ENCODE measurements at regions not wholly inside any gene's neighbourhood (a gene's known extent, or its start where the extent isn't known, plus 50 kb on each side); places are given as distances from the start of the nearest gene placed in this dataset.

DNA sequence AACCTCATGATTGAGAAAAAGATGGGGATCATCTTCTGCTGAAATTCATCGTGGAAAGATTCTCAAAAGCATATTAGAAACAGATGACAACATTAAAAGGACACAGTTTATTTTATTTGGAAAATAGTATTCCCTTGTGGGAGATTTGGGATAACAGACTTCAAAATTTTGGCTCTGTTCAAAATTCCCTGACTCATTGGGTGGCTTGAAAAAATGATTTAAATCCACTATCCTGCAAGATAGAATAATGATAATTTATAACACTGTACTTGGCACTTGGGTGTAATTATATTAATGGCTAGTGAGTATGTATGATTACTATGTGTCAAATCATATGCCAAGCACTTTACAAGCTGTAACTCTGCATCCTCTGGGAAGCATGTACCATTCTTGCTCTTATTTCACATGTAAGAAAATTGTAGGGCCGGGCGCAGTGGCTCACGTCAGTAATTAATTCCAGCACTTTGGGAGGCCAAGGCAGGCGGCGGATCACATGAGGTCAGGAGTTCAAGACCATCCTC is 128.8 kb downstream of the LMNTD1 start:
- Histone ChIP-seq H3K4me3 (ENCODE audit: low read length) (no peak overlapping the region), H3K9me3 (ENCODE audit: control insufficient read depth, low read length) (no peaks in the 10 kb centered on the region), H3K27me3 (ENCODE audit: control insufficient read depth, insufficient read depth) (no peaks in the 10 kb centered on the region), H3K27ac (ENCODE audit: low read length) (no peak overlapping the region), H3K4me1 (ENCODE audit: control insufficient read depth, insufficient read depth, low read length) (peaks cover 3% of the 10 kb centered on the region)
- DNase-seq: peak in 1 of 3 donors; percentile 64
- intact Hi-C loops (cut with DNase I): no loop called here
- peak in 1 of 2 donors; percentile 40 for ATAC-seq
- WGBS: 61% methylated on average over 6 of the region's 6 CpGs

DNA sequence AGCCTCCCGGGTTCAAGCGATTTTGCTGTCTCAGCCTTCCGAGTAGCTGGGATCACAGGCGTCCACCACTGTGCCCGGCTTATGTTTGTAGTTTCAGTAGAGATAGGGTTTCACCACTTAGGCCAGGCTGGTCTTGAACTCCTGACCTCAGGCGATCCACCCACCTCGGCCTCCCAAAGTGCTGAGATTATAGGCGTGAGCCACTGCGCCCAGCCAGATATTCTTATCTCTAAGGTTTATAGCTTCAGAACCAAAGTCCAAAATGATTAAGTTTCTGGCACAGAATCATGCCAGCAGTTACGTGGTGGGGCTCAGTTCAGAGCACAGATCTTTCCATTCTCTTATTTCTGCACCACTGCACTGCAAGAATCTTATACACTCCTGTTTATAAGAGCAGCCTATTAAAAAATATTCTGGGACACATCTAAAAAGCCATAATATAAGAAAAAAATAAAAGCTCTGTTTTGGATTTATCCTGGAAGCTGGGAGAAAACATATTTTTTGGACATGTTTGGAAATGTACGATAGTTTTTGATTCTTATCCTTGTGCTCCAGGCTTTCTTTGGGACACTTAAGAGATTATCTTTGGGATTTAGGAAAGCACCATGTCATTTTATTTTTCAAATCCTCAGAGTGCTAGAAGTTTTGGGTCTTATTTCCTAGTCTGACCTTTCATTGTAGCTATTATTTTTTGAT is 129.6 kb downstream of the LMNTD1 start:
- no peak overlapping the region for H3K27ac ChIP-seq (ENCODE audit: low read length)
- intact Hi-C loops (cut with DNase I): no loop called here
- no peak overlapping the region for H3K4me3 ChIP-seq (ENCODE audit: low read length)
- peak; percentile 30 to 61 (median 57) for DNase-seq
- WGBS: 33% methylated on average over 11 of the region's 11 CpGs
- H3K27me3 ChIP-seq (ENCODE audit: control insufficient read depth, insufficient read depth): no peaks in the 10 kb centered on the region
- peaks cover 3% of the 10 kb centered on the region for H3K4me1 ChIP-seq (ENCODE audit: control insufficient read depth, insufficient read depth, low read length)
- H3K9me3 ChIP-seq (ENCODE audit: control insufficient read depth, low read length): no peaks in the 10 kb centered on the region
- ATAC-seq: peak; percentile 57 to 71

DNA sequence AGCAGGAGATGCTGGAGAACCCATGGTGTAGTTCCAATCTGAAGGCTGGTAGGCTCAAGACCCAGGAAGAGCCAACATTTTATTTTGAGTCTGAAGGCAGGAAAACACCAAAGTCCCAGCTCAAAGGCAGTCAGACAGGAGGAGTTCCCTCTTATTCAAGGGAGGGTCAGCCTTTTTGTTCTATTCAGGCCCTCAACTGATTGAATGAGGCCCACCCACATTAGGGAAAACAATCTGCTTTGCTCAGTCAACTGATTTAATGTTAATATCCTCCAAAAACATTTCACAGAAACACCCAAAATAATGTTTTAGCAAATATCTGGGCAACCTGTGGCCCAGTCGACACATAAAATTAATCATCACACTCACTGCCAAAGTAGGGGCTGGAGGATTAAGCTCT is 130.8 kb downstream of the LMNTD1 start:
- intact Hi-C loops (cut with DNase I): no loop called here
- ATAC-seq: no peak
- no peaks in the 10 kb centered on the region for H3K27me3 ChIP-seq (ENCODE audit: control insufficient read depth, insufficient read depth)
- no peak for DNase-seq
- 91% methylated on average over 1 of the region's 1 CpG for WGBS
- no peak overlapping the region for H3K4me3 ChIP-seq (ENCODE audit: low read length)
- no peaks in the 10 kb centered on the region for H3K9me3 ChIP-seq (ENCODE audit: control insufficient read depth, low read length)
- no peak overlapping the region for H3K27ac ChIP-seq (ENCODE audit: low read length)
- peaks cover 3% of the 10 kb centered on the region for H3K4me1 ChIP-seq (ENCODE audit: control insufficient read depth, insufficient read depth, low read length)

DNA sequence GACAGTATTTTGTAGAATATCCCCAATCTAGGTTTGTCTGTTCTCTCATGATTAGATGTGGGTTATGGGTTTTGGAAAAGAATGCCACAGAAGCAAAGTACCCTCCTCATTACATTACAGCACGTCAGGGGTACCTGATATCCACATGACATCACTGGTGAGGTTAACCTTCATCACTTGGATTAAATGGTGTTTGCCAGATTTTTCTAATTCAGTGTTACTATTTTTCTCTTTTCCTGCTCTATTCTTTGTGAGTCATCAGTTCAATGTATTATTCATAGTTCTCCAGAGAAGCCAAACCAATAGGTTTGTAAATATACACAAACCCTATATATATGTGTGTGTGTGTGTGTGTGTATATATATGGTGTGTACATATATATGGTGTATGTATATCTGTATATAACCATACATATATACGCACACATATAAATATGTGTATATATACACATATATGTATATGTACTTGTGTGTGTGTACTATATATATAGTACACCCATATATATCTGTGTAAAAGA is 131.4 kb downstream of the LMNTD1 start:
- Histone ChIP-seq H3K27me3 (ENCODE audit: control insufficient read depth, insufficient read depth) (no peaks in the 10 kb centered on the region), H3K4me1 (ENCODE audit: control insufficient read depth, insufficient read depth, low read length) (peaks cover 3% of the 10 kb centered on the region), H3K27ac (ENCODE audit: low read length) (no peak overlapping the region), H3K9me3 (ENCODE audit: control insufficient read depth, low read length) (no peaks in the 10 kb centered on the region), H3K4me3 (ENCODE audit: low read length) (no peak overlapping the region)
- WGBS: 92% methylated on average over 2 of the region's 2 CpGs
- ATAC-seq (no peak), DNase-seq (no peak)
- intact Hi-C loops (cut with DNase I): no loop called here

DNA sequence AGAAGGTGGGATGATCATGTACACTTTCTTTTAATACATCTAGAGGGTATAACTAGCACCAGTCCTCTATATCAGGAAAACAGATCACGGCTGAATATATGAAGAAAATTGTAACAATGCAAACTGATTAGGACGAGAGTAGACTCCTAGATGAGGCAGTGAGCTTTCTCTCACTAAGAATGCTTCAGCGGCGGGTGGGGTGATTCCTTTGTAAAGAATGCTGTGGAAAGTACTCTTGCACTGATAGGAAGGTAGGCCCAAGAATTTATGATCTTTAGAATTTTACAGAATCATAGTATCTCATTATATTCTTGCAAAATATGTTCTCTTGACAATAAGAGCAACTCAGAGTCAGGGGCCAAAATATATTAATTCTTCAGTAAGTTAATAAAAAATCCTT is 133.0 kb downstream of the LMNTD1 start:
- 50% methylated on average over 4 of the region's 4 CpGs for WGBS
- no peak for ATAC-seq
- peaks cover 3% of the 10 kb centered on the region for H3K4me1 ChIP-seq (ENCODE audit: control insufficient read depth, insufficient read depth, low read length)
- no peak overlapping the region for H3K4me3 ChIP-seq (ENCODE audit: low read length)
- intact Hi-C loops (cut with DNase I): no loop called here
- no peaks in the 10 kb centered on the region for H3K9me3 ChIP-seq (ENCODE audit: control insufficient read depth, low read length)
- no peak overlapping the region for H3K27ac ChIP-seq (ENCODE audit: low read length)
- no peak for DNase-seq
- H3K27me3 ChIP-seq (ENCODE audit: control insufficient read depth, insufficient read depth): no peaks in the 10 kb centered on the region

DNA sequence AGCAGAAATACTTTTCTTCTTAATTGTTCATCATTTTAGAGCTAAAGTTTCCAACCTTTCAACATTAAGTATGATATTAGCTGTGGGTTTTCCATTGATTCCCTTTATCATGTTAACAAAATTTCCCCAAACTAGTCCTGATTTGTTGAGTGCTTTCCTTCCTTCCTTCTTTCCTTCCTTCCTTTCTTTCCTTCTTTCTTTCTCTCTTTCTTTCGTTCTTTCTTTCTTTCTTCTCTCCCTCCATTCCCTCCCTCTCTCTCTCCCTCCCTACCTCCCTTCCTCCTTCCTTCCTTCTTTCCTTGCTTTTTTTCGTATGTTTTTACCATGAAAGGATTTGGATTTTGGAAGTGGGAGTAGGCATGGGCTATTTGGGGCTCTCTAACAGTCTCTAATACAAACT is 133.5 kb downstream of the LMNTD1 start:
- no peaks in the 10 kb centered on the region for H3K27me3 ChIP-seq (ENCODE audit: control insufficient read depth, insufficient read depth)
- H3K4me1 ChIP-seq (ENCODE audit: control insufficient read depth, insufficient read depth, low read length): peaks cover 3% of the 10 kb centered on the region
- no peak for DNase-seq
- H3K9me3 ChIP-seq (ENCODE audit: control insufficient read depth, low read length): no peaks in the 10 kb centered on the region
- intact Hi-C loops (cut with DNase I): no loop called here
- no peak overlapping the region for H3K27ac ChIP-seq (ENCODE audit: low read length)
- ATAC-seq: no peak
- WGBS: 66% methylated on average over 2 of the region's 2 CpGs
- H3K4me3 ChIP-seq (ENCODE audit: low read length): no peak overlapping the region

DNA sequence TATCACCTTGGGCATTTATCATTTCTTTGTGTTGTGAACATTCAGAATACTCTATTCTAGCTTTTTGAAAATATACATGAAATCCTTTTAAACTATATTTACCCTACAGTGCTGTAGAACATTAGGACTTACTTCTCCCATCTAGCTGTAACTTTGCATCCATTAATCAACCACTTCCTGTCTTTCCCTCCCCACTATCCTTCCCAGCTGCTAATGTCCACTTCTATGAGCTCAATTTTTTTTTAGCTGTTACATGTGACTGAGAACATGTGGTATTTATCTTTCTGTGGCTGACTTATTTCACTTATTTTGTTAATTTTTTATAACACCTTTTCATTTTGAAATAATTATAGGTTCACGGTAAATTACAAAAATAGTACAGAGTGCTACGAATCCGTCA is 136.0 kb downstream of the LMNTD1 start:
- no peak for ATAC-seq
- intact Hi-C loops (cut with DNase I): no loop called here
- H3K4me3 ChIP-seq (ENCODE audit: low read length): no peak overlapping the region
- WGBS: 85% methylated on average over 3 of the region's 3 CpGs
- no peak overlapping the region for H3K27ac ChIP-seq (ENCODE audit: low read length)
- no peaks in the 10 kb centered on the region for H3K27me3 ChIP-seq (ENCODE audit: control insufficient read depth, insufficient read depth)
- no peaks in the 10 kb centered on the region for H3K4me1 ChIP-seq (ENCODE audit: control insufficient read depth, insufficient read depth, low read length)
- no peaks in the 10 kb centered on the region for H3K9me3 ChIP-seq (ENCODE audit: control insufficient read depth, low read length)
- no peak for DNase-seq

DNA sequence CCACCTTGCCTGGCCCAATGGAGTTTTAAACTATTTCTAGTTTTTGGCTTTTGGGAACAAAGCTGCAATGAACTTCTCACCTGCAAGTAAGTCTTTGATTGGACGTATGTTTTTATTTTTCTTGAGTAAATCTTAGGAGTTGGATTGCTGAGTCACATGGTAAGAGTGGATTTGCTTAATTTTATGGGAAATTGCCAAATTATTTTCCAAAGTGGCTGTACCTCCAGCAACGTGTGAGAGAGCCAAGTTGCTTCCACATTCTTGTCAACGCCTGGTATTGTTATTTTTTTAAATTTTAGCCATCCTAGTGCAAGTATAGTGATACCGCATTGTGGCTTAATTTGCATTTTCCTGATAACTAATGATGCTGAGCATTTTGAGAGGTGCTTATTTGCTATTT is 136.6 kb downstream of the LMNTD1 start:
- ATAC-seq (no peak), DNase-seq (no peak)
- WGBS: 58% methylated on average over 4 of the region's 4 CpGs
- Histone ChIP-seq H3K9me3 (ENCODE audit: control insufficient read depth, low read length) (no peaks in the 10 kb centered on the region), H3K4me1 (ENCODE audit: control insufficient read depth, insufficient read depth, low read length) (no peaks in the 10 kb centered on the region), H3K4me3 (ENCODE audit: low read length) (no peak overlapping the region), H3K27me3 (ENCODE audit: control insufficient read depth, insufficient read depth) (no peaks in the 10 kb centered on the region), H3K27ac (ENCODE audit: low read length) (no peak overlapping the region)
- intact Hi-C loops (cut with DNase I): no loop called here

DNA sequence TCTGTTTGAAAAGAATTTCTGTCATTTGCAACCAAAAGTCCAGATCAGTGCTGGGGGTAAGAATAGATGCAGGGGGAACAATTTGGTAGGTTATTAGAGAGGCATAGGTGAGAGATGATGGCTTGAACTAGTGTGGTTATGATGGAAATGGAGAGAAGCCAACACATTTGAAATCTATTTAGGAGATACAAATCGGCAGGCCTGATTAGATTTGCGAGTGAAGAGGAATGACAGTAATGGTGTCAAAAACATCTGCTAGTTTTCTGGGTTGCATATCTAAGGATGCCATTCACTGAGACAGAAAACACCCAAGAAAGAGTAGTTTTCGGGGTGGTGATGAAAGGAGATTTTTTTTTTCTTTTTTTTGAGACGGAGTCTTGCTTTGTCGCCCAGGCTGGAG is 138.1 kb downstream of the LMNTD1 start:
- no peaks in the 10 kb centered on the region for H3K4me1 ChIP-seq (ENCODE audit: control insufficient read depth, insufficient read depth, low read length)
- H3K27me3 ChIP-seq (ENCODE audit: control insufficient read depth, insufficient read depth): no peaks in the 10 kb centered on the region
- ATAC-seq (no peak), DNase-seq (no peak)
- peaks cover 3% of the 10 kb centered on the region for H3K9me3 ChIP-seq (ENCODE audit: control insufficient read depth, low read length)
- intact Hi-C loops (cut with DNase I): no loop called here
- H3K27ac ChIP-seq (ENCODE audit: low read length): no peak overlapping the region
- 61% methylated on average over 5 of the region's 5 CpGs for WGBS
- no peak overlapping the region for H3K4me3 ChIP-seq (ENCODE audit: low read length)

DNA sequence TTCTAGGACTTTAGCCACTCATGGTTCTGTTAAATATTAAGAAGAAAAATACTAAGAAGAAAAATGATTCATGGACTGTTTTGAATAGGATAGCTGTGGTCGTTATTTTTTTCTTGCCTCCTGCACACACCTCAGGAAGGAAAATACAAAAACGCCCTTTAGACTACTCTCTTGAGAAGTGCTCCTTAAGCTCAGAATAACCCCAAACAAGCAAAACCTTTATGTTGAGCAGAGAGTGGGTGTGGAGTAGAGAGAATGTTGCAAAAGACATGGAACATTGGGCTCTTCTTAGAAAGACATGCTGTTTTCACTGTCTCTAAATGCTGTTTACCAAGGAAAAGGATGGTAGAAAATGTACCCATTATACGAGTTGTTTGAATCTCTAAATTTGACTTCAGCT is 140.3 kb downstream of the LMNTD1 start:
- intact Hi-C loops (cut with DNase I): no loop called here
- no peak for ATAC-seq
- Histone ChIP-seq H3K4me1 (ENCODE audit: control insufficient read depth, insufficient read depth, low read length) (no peaks in the 10 kb centered on the region), H3K27ac (ENCODE audit: low read length) (no peak overlapping the region), H3K27me3 (ENCODE audit: control insufficient read depth, insufficient read depth) (no peaks in the 10 kb centered on the region), H3K4me3 (ENCODE audit: low read length) (no peak overlapping the region), H3K9me3 (ENCODE audit: control insufficient read depth, low read length) (peaks cover 3% of the 10 kb centered on the region)
- no peak for DNase-seq
- 77% methylated on average over 3 of the region's 3 CpGs for WGBS

DNA sequence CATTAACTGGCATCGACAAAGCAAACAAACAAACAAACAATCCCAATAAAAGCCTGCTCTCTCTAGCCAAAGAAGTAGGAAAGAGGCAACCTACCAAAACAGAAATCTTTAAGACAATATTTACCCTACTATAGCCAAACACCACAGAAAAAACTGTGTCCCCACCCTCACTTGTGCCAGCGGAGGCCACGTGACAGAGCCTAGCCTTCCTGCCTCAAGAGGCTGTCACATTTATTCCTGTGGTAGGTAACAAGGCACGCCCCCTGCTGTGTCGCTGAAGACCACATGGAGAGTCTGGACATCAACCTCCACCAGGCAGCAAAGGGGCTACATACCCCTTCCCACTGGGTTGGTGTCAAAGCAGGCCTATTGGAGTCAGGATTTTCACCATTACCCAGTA is 148.1 kb downstream of the LMNTD1 start:
- 79% methylated on average over 5 of the region's 5 CpGs for WGBS
- intact Hi-C loops (cut with DNase I): no loop called here
- no peak for ATAC-seq

More for the DNA sequence above, 148.1 kb downstream of the LMNTD1 start:
- Histone ChIP-seq H3K27ac (ENCODE audit: low read length) (no peak overlapping the region), H3K27me3 (ENCODE audit: control insufficient read depth, insufficient read depth) (no peaks in the 10 kb centered on the region), H3K4me3 (ENCODE audit: low read length) (no peak overlapping the region), H3K9me3 (ENCODE audit: control insufficient read depth, low read length) (no peaks in the 10 kb centered on the region), H3K4me1 (ENCODE audit: control insufficient read depth, insufficient read depth, low read length) (no peaks in the 10 kb centered on the region)
- DNase-seq: no peak
